EH (cell line): ENCODE measurements at regions not wholly inside any gene's neighbourhood (a gene's known extent, or its start where the extent isn't known, plus 50 kb on each side); places are given as distances from the start of the nearest gene placed in this dataset.

Source experiments
- DNase-seq: peaks from one replicate; pipeline ENCODE4 v3.0.0-alpha.2; 2015; ENCODE audit warnings: low read depth

DNA sequence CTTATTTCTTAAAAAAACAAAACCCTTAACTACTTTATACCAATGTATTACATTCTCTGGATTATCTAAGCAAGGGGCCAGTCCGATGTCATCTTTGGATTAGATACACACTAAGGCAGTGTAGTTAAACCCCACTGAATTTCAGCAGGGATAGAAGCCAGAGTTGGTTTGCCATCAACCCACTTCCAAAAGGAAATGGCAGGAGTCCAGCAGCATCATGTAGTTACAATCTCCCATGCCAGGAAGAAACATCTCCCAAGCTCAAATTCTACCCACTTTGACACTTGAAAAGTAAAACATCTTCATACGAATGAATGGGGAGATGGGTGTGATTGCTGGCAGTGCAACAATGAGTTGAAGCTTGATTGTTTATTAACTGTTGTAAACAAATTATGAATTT lies 203.5 kb upstream of the PLXNC1 start:
- no peak for DNase-seq

DNA sequence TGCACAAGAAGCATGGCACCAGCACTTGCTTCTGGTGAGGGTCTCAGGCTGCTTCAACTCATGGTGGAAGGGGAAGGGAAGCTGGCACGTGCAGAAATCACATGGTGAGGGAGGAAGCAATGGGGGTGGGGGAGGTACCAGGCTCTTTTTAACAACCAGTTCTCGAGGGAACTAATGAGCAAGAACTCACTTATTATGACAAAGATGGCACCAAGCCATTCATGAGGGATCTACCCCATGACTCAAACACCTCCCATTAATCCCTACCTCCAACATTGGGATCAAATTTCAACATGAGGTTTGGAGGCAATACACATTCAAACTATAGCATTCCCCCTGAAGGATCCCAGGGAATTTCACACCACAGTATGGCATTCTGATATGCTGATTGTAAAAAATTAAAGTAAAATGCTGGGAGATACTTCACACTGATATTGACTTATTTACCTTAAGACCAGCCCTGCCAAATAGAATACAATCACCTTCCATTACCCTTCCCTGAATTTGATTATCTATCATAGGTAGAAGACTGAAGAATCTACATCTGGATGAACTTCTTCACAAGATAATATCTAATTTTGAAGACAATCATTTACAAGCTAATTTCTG lies 201.7 kb upstream of the PLXNC1 start:
- peak; percentile 62 for DNase-seq

DNA sequence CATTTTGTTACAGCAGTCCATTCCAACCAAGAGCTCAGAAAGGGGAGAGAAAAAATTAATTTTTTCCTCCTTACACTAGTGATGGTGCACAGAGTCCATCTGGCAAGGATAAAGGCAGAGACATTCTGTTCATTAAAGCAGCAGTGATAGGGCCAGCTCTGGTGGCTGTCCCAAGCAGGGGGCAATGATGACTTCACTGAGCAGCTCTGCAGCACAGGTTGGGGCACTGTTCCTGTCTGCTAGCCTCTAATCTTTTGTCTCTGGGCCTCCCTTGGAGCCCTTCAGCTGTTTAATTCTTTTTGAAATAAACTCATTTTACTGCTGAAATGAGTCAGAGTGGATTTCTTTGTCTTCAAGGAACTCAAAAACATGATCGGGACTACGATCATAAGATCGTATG lies 200.9 kb upstream of the PLXNC1 start:
- DNase-seq: no peak

DNA sequence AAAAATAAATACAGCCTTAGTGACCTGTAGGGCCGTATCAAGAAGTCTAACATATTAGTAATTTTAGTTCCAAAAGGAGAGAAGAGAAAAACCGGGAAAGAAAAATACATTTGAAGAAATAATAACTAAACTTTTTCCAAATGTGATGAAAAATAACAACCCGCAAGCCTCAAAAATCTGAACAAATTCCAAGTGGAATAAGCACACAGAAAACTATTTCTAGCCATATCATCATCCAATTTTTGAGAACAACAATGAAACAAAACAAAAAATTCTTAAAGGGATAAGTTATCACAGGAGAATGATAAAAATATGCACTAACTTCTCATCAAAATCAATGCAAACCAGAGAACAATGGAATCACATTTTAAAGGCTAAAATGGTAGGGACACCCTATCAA lies 198.1 kb upstream of the PLXNC1 start:
- no peak for DNase-seq

DNA sequence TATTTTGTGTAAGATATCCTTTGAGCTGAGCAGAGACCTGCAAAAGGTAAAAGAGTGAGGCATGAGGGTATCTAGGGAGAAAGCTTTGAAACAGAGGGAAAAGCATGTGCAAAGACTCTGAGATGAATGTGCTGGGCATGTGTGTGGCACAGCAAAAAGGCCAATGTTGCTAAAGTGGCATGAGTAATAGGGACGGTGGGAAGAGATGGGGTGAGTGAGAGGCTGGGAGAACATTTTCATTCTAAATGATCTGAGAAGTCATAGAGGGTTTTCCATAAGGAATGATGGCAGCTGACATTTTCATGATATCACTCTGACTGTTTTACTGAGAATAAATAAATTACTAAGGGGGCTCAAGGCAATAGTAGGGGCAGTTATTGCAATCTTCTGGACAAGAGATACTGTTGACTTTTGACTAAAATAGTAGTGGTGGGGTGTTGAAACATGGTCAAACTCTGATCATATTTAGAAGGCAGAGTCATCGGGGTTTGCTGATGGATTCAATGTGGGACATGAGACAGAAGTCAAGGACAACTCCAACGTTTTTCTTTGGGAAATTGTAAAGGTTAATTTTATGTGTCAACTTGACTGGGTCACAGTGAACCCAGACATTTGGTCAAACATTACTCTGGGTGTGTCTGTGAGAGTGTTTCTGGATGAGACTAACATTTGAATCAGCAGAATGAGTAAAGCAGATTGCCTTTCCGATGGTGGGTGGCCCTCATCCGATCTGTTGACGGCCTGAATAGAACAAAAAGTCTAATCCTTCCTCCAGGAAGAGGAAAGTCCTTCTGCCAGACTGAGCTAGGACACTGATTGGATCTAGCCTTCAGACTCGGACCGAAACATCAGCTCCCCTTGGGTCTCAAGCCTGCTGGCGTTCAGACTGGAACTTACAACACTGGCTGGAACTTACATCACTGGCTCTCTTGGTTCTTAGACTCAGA lies 193.9 kb upstream of the PLXNC1 start:
- DNase-seq: peak; percentile 68

GRCh38 chr12:93956551-93956950 lies 191.8 kb upstream of the PLXNC1 start:
- no peak for DNase-seq

DNA sequence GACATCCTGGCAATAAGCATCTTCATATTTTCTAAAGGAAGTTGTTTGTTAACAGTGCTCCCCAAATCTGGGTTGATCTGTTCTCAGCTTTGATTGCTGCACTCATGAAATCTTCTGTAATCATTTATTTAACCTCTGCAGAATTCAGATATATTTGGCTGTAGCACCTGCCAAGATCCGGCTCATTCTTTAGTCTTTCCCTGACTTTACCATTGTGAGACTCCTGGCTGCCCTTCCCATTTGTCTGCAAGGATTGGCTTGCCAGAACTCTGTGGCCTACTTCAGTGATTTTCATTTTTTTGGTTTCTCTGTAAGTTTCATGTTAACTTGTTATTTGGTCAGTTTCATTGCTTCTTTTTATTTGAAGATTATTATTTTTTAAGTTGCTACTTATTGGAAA lies 191.2 kb upstream of the PLXNC1 start:
- no peak for DNase-seq

DNA sequence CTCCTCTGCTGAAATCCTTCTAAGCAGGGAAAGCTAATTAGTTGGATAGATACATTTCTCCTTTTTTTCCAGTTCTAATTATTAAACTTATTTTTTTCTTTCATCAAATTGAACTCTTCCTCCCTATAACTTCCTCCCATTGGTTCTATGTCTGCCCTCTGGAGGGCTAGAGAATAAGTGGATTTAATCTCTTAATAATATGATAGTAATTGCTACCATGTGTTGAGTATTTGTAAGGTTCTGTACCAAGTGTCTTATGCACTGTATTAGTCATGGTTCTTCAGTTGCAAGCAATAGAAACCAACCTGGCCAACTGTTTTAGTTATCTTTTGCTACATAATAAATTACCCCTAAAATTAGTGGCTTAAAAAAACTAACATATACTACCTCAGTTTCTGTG lies 190.5 kb upstream of the PLXNC1 start:
- peak; percentile 45 for DNase-seq

DNA sequence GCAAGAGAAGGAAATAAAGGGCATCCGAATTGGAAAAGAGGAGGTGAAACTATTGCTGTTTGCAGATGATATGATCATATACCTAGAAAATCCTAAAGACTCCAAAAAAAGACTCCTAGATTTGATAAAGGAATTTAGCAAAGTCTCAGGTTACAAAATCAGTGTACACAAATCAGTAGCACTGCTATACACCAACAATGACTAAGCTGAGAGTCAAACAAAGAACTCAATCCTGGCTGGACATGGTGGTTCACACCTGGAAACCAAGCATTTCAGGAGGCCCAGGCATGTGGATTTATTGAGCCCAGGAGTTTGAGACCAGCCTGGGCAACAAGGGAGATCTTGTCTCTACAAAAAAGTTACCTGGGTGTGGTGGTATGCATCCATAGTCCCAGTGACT lies 188.7 kb upstream of the PLXNC1 start:
- DNase-seq: no peak

GRCh38 chr12:93960521-93960920 lies 187.9 kb upstream of the PLXNC1 start:
- DNase-seq: no peak

DNA sequence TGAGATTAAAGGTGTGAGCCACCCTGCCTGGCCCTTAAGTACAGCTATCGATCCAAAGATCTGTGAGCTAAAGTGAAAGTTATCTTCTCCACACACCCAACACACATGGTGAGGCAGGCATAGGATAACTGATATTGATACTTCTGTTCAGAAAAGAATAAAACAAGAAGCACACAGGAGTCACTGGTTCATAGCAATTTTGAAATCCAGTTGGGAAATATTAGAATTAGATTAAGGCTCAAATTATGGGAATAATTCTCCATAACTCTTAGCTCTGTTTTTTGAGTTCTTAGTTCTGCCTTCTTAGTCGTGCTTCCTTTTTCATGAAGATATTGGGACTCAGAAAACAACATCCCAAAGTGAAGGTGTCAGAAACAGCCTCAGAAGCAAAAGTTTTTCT lies 186.0 kb upstream of the PLXNC1 start:
- DNase-seq: no peak

- DNase-seq: no peak
These were observed 183.4 kb upstream of the PLXNC1 start for GRCh38 chr12:93964936-93965335.

GRCh38 chr12:93966516-93967133 lies 181.8 kb upstream of the PLXNC1 start:
- DNase-seq: no peak

DNA sequence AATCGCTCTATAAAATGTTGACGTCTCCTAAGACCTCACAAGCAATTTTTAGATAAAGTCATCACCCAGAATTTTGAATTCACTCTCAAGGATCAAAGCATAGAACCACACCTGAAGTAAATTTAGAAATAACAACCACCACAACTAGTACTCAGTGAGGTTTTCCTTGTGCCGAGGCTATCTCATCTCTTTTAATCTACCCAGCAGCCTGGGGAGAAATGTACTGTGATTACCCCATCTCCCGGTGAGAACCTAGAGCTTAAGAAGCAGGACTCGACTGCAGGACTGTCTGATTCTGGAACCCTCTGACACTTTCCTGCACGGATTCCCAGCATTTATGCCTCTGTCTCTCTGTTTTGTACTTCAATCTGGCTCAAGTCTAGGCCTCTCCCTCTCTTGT lies 180.9 kb upstream of the PLXNC1 start:
- DNase-seq: no peak

DNA sequence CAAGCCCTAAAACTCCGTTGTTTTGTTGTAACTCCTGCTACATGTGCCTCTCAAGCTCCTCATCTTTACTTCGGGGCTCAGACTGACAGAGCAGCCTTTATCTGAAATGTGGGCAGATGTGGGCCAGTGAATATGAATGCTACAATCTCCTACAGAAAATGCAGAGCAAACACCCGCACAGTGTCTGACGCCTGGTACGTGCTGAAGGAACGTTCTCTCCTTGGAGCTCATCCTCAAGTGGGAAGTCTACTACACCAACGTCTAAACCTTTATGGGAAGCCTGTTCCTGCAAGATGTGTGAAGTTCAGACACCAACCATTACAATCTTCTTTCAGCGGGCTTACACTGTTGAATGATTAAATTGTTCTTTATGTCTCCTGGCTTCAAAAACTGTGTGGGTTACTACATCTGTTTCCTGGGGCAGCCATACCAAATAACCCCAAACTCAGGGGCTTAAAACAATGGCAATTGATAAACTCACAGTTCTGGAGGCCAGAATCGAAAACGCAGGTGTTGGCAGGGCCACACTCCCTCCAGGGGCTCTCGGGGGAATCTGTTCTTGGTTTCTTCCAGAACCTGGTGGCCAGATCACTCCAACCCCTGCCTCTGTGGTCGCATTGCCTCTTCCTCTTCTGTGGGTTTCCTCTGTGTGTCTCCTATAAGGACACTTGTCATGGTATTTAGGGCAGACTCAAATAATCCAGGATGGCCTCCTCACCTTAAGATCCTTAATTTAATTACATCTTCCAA lies 179.7 kb upstream of the PLXNC1 start:
- no peak for DNase-seq

GRCh38 chr12:93970900-93971688 lies 177.3 kb upstream of the PLXNC1 start:
- peak; percentile 68 for DNase-seq

DNA sequence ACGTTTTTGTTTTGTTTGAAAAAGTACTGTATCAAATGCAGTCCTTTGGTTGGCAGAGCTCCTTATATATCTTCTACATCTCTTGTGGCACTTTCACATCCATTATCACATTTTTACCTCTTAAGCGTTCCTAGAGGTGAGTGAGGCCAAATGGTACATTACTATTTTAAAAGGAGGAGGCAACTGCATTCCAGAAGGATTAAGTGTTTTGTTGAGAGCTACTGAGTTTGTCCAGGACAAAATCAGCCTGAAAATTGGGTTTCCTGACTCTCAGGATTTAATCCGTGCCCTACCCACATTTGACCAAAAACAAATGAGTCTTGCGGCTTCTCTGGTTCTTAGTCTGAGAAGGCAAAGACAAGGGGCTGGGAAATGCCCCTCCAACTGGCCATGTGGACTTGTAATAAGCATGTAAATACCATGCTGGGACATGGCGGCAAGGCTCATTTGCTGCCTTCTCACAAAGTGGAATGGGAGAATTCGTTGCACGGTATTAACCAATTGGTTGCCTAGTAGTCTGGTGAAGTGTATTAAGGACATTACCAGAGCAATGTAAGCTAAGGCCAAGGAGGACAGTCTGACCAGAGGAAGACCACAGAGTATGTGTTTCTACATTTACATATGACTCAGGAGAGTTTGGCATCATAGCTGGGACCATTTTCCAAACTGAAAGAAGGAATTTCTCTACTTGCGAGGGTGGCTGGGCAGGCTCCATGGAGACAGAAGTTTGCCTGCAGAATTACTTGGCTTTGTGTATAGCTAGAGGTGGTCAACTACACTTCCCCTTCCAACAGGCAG lies 175.8 kb upstream of the PLXNC1 start:
- peak; percentile 93 for DNase-seq

DNA sequence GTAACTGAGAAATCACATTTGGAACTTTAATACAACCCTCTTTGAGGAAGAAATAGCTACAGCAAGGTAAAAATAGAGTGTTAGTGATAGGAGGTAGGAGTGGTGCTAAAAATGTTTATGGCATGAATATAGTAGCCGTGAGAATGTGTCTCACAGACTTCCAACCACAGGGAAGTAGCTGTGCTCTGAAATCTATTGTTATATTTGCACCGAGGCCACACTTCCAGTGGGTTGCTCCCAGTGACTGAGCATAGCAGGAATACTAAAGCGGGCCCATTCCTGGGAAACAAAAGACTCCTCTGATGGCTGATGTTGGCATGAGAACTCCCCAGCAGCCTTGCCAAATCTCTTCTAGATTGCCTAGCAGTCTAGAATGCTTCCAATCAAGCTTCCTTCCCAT lies 174.1 kb upstream of the PLXNC1 start:
- peak; percentile 18 for DNase-seq

DNA sequence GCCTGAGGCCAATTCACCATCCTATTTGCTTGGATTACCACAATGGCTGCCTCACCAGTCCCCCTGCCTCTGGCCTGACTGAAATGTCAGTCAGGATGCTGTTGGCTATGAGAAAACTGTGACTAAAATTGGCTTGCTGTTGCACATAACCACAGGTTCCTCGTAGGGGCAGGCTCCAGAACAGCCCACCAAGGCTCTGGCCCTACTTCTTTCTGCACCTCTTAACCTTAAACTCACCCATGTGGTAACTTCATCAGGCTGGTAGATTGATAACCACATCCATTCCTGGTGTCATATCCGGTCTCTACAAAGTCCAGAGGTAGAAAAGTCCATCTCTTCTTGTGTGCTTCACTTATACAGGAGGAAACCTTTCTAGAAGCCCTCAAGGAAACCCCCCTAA lies 172.4 kb upstream of the PLXNC1 start:
- no peak for DNase-seq

DNA sequence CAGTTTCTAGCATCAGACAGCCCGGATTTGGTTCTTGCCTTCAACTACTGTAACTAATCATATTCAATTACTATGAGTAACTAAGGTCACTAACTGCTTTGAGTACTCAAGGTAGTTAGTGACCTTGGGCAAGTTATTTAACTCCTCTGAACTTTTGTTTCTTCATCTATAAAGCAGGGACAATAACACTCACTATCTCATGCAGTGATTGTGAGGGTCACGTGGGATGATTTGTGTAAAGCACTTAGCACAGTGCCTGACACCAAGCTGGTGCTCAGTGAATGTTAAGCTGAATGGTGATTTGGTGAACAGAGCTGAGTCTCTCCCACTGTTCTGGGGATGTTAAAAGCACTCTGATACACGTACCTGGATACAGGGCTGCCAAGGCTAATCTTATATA lies 171.3 kb upstream of the PLXNC1 start:
- no peak for DNase-seq

DNA sequence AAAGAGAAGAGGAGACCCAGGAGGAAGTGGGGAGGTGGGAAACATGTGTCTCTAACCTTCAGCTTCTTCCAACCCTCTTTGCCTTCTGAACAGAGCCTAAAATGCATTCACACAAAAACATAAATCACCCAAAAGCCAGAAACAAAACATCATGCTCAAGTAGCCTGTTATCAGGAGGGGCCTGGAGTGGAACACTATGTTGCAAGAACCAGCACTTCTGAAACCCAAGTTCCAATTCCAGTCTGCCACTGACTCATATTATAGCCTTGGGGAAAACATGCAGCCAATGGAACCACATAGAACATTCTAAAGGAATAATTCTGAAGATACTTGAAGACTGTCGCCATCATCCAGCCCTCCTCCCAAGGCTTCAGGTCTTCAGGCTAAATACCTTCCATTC lies 169.8 kb upstream of the PLXNC1 start:
- DNase-seq: peak; percentile 94
